Muscle of leg (tissue), 3 donors: ENCODE measurements at regions not wholly inside any gene's neighbourhood (a gene's known extent, or its start where the extent isn't known, plus 50 kb on each side); places are given as distances from the start of the nearest gene placed in this dataset.

Experiments
- DNase-seq: peaks from one replicate; pipeline ENCODE4 v3.0.0; 2013
- H3K27ac ChIP-seq: one replicate; pipeline ENCODE4 v1.5.1; 2013; ENCODE audit warnings: mild to moderate bottlenecking, low read length, control low read depth
- H3K27me3 ChIP-seq: one replicate; pipeline ENCODE4 v1.6.1; 2013; ENCODE audit warnings: low read length; ENCODE audit not compliant: control insufficient read depth, insufficient read depth
- H3K36me3 ChIP-seq: one replicate; pipeline ENCODE4 v1.6.1; 2013; ENCODE audit warnings: low read length; ENCODE audit not compliant: control insufficient read depth, insufficient read depth
- H3K4me1 ChIP-seq: one replicate; pipeline ENCODE4 v1.6.1; 2013; ENCODE audit warnings: low read length; ENCODE audit not compliant: control insufficient read depth, insufficient read depth
- H3K4me3 ChIP-seq: one replicate; pipeline ENCODE4 v1.5.1; 2013; ENCODE audit warnings: low read length, control low read depth
- H3K9me3 ChIP-seq: replicated peaks from 2 replicates; pipeline ENCODE4 v1.6.1; 2013; ENCODE audit warnings: low read depth, low read length; ENCODE audit not compliant: control insufficient read depth
- WGBS: methylation state at CpG from one replicate; pipeline ENCODE4 v1.1.5; 2013; ENCODE audit warnings: missing lambda C conversion rate; ENCODE audit not compliant: insufficient coverage; 5-methylcytosine and 5-hydroxymethylcytosine counted together

- H3K27me3 ChIP-seq = no peaks in the 10 kb centered on the region
- H3K36me3 ChIP-seq = no peaks in the 10 kb centered on the region
- WGBS = no CpG with 5 or more reads among the region's 1 CpG
- no peak for DNase-seq
- H3K4me3 ChIP-seq = no peak overlapping the region
- H3K9me3 ChIP-seq = no peaks in the 10 kb centered on the region
- H3K27ac ChIP-seq = no peak overlapping the region
- H3K4me1 ChIP-seq = no peaks in the 10 kb centered on the region
Observed at GRCh38 chr14:84783511-84783910, 746.4 kb upstream of the FLRT2 start.

DNA sequence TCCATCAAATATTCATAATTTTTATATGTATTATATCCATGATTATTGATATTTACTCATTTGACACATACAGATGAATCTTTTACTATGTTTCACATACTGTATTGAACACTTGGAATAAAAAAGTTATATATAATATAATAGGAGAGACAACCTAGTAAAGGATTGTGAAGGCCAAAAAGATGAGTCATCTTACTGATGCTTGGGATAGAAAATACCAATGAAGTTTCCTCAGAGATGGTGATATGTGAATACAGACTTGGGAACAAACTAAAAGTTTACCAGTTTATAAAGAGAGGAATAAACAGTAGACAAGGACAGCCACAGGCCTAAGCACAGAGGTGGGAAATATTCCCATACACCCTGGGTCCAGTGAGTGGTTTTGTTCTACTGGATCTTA lies 743.9 kb upstream of the FLRT2 start:
- no peaks in the 10 kb centered on the region for H3K27me3 ChIP-seq
- DNase-seq = no peak
- H3K4me3 ChIP-seq = no peak overlapping the region
- no peaks in the 10 kb centered on the region for H3K4me1 ChIP-seq
- no peaks in the 10 kb centered on the region for H3K9me3 ChIP-seq
- H3K36me3 ChIP-seq = no peaks in the 10 kb centered on the region
- no peak overlapping the region for H3K27ac ChIP-seq

DNA sequence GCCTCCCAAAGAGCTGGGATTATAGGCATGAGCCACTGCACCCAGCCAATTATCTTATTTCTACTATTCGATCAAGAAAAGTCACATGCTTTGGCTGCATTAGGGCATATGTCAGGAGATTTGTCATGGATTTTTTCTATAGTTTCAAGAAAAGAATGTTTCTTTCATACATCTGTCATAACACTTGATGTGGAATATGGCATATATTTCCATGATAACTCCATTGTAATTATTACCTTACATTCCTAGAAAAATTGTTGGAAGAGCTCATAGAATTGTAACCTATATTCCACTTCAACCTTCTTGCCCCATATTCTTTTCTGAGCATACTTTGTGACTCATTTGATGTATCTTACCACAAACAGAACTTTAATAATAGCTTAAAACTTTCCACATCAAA lies 740.9 kb upstream of the FLRT2 start:
- Histone ChIP-seq H3K27ac (no peak overlapping the region), H3K4me1 (no peaks in the 10 kb centered on the region), H3K27me3 (no peaks in the 10 kb centered on the region), H3K36me3 (no peaks in the 10 kb centered on the region), H3K4me3 (no peak overlapping the region), H3K9me3 (no peaks in the 10 kb centered on the region)
- no peak for DNase-seq
- no CpG with 5 or more reads among the region's 1 CpG for WGBS

DNA sequence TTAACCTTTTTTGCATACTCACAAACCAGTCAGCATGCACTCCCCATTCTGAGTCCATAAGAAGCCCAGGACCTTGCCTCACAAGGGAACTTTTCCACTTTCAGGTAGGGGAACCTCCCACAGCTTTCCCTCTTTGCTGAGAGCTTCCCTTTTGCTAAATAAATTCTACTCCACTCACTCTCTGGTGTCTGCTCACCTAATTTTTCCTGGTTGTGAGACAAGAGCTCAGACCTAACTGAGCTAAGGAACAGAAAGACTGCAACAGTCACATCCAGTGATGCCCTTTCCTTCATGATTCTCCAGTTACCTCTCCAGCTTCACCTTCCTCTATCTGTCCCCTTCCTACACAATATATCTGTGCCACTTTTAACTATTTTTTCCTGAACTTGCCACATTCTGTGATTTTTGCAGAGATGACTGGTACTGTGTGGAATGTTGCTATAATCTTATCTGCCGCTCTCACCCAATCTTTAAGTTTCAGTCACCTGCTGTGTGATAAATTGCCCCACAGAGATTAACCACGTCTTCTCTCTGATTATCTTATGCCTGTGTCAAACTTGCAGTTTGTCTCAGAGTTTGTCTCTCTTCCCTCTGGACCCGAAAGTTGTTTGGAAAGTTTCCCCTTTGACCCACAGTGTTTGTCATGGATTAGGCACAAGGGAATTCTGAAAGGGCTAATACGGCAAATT lies 737.1 kb upstream of the FLRT2 start:
- H3K27me3 ChIP-seq = no peaks in the 10 kb centered on the region
- H3K27ac ChIP-seq = no peak overlapping the region
- H3K4me1 ChIP-seq = no peaks in the 10 kb centered on the region
- DNase-seq = no peak
- H3K36me3 ChIP-seq = no peaks in the 10 kb centered on the region
- H3K4me3 ChIP-seq = no peak overlapping the region
- no peaks in the 10 kb centered on the region for H3K9me3 ChIP-seq
- WGBS = 40% methylated on average over 1 of the region's 4 CpGs

- no peaks in the 10 kb centered on the region for H3K9me3 ChIP-seq
- WGBS = no CpG with 5 or more reads among the region's 3 CpGs
Observed at GRCh38 chr14:84797326-84797725, 732.6 kb upstream of the FLRT2 start.

GRCh38 chr14:84804468-84804867 lies 725.5 kb upstream of the FLRT2 start:
- no CpG with 5 or more reads among the region's 1 CpG for WGBS
- no peaks in the 10 kb centered on the region for H3K9me3 ChIP-seq
- H3K27ac ChIP-seq = no peak overlapping the region
- no peak overlapping the region for H3K4me3 ChIP-seq
- no peak for DNase-seq
- H3K27me3 ChIP-seq = no peaks in the 10 kb centered on the region
- H3K4me1 ChIP-seq = no peaks in the 10 kb centered on the region
- no peaks in the 10 kb centered on the region for H3K36me3 ChIP-seq

More at GRCh38 chr14:84797326-84797725, 732.6 kb upstream of the FLRT2 start:
- H3K4me1 ChIP-seq = no peaks in the 10 kb centered on the region
- DNase-seq = no peak
- H3K36me3 ChIP-seq = no peaks in the 10 kb centered on the region
- no peak overlapping the region for H3K4me3 ChIP-seq
- no peaks in the 10 kb centered on the region for H3K27me3 ChIP-seq
- no peak overlapping the region for H3K27ac ChIP-seq

- no peak overlapping the region for H3K27ac ChIP-seq
- no peaks in the 10 kb centered on the region for H3K27me3 ChIP-seq
- H3K9me3 ChIP-seq = no peaks in the 10 kb centered on the region
- no CpG with 5 or more reads among the region's 1 CpG for WGBS
- H3K4me3 ChIP-seq = no peak overlapping the region
- no peaks in the 10 kb centered on the region for H3K4me1 ChIP-seq
- H3K36me3 ChIP-seq = no peaks in the 10 kb centered on the region
- no peak for DNase-seq
Observed at GRCh38 chr14:84804895-84805294, 725.0 kb upstream of the FLRT2 start.

DNA sequence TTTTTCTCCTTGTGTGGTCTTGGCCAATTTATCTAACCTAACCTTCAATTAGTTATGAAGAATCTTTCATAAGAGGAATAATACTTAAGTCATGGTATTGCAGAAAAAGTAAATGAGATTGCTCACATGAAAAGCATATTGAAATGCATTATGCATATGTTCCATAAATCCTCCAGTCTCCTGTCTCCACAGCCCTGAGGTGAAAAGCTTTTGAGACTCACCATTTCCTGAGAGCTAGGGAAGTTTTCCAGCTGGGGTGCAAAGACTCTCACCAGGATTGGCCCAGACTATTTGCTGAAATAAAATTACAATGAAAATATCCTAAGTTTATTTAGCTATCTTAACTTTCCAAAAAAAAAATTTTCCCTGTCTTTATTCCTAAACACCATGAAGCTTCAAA lies 723.8 kb upstream of the FLRT2 start:
- no peaks in the 10 kb centered on the region for H3K4me1 ChIP-seq
- H3K27me3 ChIP-seq = no peaks in the 10 kb centered on the region
- DNase-seq = no peak
- no peak overlapping the region for H3K27ac ChIP-seq
- H3K9me3 ChIP-seq = no peaks in the 10 kb centered on the region
- no peaks in the 10 kb centered on the region for H3K36me3 ChIP-seq
- no peak overlapping the region for H3K4me3 ChIP-seq

DNA sequence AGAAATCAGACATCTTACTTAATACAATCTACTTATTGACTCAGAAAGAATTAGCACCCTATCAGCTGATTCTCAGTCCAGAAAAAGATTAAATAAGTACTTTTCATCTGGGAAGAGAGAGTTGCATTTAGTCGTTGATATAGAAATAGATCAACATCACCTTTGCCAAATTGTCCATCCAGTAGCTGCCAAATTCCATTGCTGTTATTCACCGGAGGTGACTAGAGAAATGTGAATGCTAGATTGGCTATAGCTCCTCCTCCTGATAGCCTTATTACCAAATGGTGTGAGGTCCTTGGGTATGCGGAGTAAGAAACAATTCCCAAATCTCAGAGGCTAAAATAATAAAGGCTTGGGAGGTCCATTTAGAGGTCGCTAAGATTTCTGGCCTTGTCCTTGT lies 723.3 kb upstream of the FLRT2 start:
- Histone ChIP-seq H3K4me3 (no peak overlapping the region), H3K9me3 (no peaks in the 10 kb centered on the region), H3K27me3 (no peaks in the 10 kb centered on the region), H3K36me3 (no peaks in the 10 kb centered on the region), H3K27ac (no peak overlapping the region), H3K4me1 (no peaks in the 10 kb centered on the region)
- WGBS = no CpG with 5 or more reads among the region's 4 CpGs
- peak; percentile 12 for DNase-seq

DNA sequence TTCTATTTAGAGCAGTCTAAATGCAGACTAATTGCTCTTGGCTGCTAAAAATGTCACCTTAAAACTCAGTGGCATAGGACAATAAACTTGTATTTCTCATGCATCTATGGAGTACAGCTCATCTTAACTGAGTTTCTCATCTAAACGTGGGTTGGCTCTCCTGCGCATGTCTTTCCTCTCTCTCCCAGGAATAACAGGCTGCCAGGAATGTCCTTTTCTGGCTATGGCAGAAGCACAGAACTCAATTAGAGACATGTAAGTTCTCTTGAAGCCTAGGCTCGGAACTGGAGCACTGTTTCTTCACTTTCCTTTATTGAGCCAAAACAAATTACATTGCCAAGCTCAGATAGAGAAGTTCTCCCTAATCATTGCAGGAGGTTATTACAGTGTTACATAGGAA lies 722.3 kb upstream of the FLRT2 start:
- peak; percentile 59 for DNase-seq
- no peak overlapping the region for H3K27ac ChIP-seq
- H3K4me1 ChIP-seq = no peaks in the 10 kb centered on the region
- H3K27me3 ChIP-seq = no peaks in the 10 kb centered on the region
- 23% methylated on average over 2 of the region's 3 CpGs for WGBS
- H3K36me3 ChIP-seq = no peaks in the 10 kb centered on the region
- no peaks in the 10 kb centered on the region for H3K9me3 ChIP-seq
- H3K4me3 ChIP-seq = no peak overlapping the region

- H3K36me3 ChIP-seq = no peaks in the 10 kb centered on the region
- no peaks in the 10 kb centered on the region for H3K9me3 ChIP-seq
- no peak overlapping the region for H3K27ac ChIP-seq
- no peak for DNase-seq
- H3K4me1 ChIP-seq = no peaks in the 10 kb centered on the region
- H3K4me3 ChIP-seq = no peak overlapping the region
- H3K27me3 ChIP-seq = no peaks in the 10 kb centered on the region
- WGBS = no CpG with 5 or more reads among the region's 2 CpGs
Observed at GRCh38 chr14:84809158-84809557, 720.8 kb upstream of the FLRT2 start.
